SK-N-SH (cell line): ENCODE measurements at regions not wholly inside any gene's neighbourhood (a gene's known extent, or its start where the extent isn't known, plus 50 kb on each side); places are given as distances from the start of the nearest gene placed in this dataset.

ENCODE experiments used
- CTCF ChIA-PET: fragments of 300-600, 350-600 bp; formaldehyde crosslinking; extraction: SDS; loops from one replicate; lab custom pipeline; 2021; lab: Yijun Ruan, JAX
- POLR2A ChIA-PET: fragments of 350-600 bp; sonication (Branson Sonifier 250); formaldehyde crosslinking; extraction: SDS; loops from one replicate; lab custom pipeline; 2020; ENCODE audit warnings: antibody characterized with exemption, inconsistent platforms; lab: Yijun Ruan, JAX
- DNase-seq: peaks from one replicate; pipeline ENCODE4 v3.0.0; 2012
- H2AFZ ChIP-seq: fragments of 200-600 bp; sonication (generic); 2 replicates; pipeline ENCODE4 v1.8.1; 2016; ENCODE audit warnings: antibody characterized with exemption, mild to moderate bottlenecking, low read depth
- H3F3A ChIP-seq: fragments of 200-600 bp; sonication (generic); replicated peaks from 2 replicates; pipeline ENCODE3; 2016; ENCODE audit warnings: antibody characterized with exemption, mild to moderate bottlenecking; ENCODE audit not compliant: insufficient read depth
- H3K27ac ChIP-seq, 2 experiments: fragments of 200-500 bp in 1 of 2; fragments of 200-600 bp in 1 of 2; sonication (Bioruptor generic) in 1 of 2; sonication (generic), shearing (Covaris generic) in 1 of 2; 2 replicates each; pipeline versions ENCODE4 v1.5.1 to v1.6.1; 2014 to 2016; ENCODE audit warnings: low read depth in 2 of 2, inconsistent platforms in 1 of 2, low read length in 1 of 2, mild to moderate bottlenecking in 1 of 2, mixed read lengths in 1 of 2
- H3K27me3 ChIP-seq: fragments of 200-600 bp; sonication (generic), shearing (Covaris generic); 2 replicates; pipeline ENCODE4 v1.6.1; 2016; ENCODE audit warnings: mixed run types; ENCODE audit not compliant: insufficient read depth
- H3K36me3 ChIP-seq, 2 experiments: fragments of 200-500 bp in 1 of 2; fragments of 200-600 bp in 1 of 2; sonication (Bioruptor generic) in 1 of 2; sonication (generic) in 1 of 2; replicated peaks in 1 of 2; 2 replicates each; pipeline versions ENCODE3 to v1.5.1; 2014 to 2016; ENCODE audit warnings: low read length in 1 of 2, mild to moderate bottlenecking in 1 of 2; ENCODE audit not compliant: insufficient read depth in 2 of 2, control insufficient read depth in 1 of 2
- H3K4me1 ChIP-seq, 2 experiments: fragments of 200-500 bp in 1 of 2; fragments of 200-600 bp in 1 of 2; sonication (Bioruptor generic) in 1 of 2; sonication (generic), shearing (Covaris generic) in 1 of 2; 2 replicates each; pipeline versions ENCODE4 v1.5.1 to v1.6.1; 2014 to 2016; ENCODE audit warnings: low read depth in 1 of 2, low read length in 1 of 2, mixed run types in 1 of 2; ENCODE audit not compliant: insufficient read depth in 2 of 2, control insufficient read depth in 1 of 2
- H3K4me2 ChIP-seq: fragments of 200-600 bp; sonication (generic), shearing (Covaris generic); 2 replicates; pipeline ENCODE4 v1.6.1; 2017; ENCODE audit warnings: mixed run types
- H3K4me3 ChIP-seq, 2 experiments: fragments of 200-500 bp in 1 of 2; fragments of 200-600 bp in 1 of 2; sonication (Bioruptor generic) in 1 of 2; sonication (generic), shearing (Covaris generic) in 1 of 2; 2 replicates each; pipeline versions ENCODE4 v1.5.1 to v1.8.1; 2014 to 2016; ENCODE audit warnings: low read depth in 2 of 2, inconsistent platforms in 1 of 2, low read length in 1 of 2, mild to moderate bottlenecking in 1 of 2, mixed read lengths in 1 of 2, moderate library complexity in 1 of 2
- H3K79me2 ChIP-seq: fragments of 200-600 bp; sonication (generic); 2 replicates; pipeline ENCODE4 v1.8.1; 2017; ENCODE audit warnings: mild to moderate bottlenecking; ENCODE audit not compliant: insufficient read depth
- H3K9ac ChIP-seq: fragments of 200-600 bp; sonication (generic); 2 replicates; pipeline ENCODE4 v1.6.1; 2017; ENCODE audit warnings: mixed run types
- H3K9me2 ChIP-seq: fragments of 200-600 bp; sonication (generic); 2 replicates; pipeline ENCODE4 v1.6.1; 2017; ENCODE audit warnings: mixed run types
- H3K9me3 ChIP-seq: fragments of 200-600 bp; sonication (generic); 2 replicates; pipeline ENCODE4 v1.6.1; 2017; ENCODE audit warnings: mixed run types, mild to moderate bottlenecking, moderate library complexity
- H4K20me1 ChIP-seq: fragments of 200-600 bp; sonication (generic); 2 replicates; pipeline ENCODE4 v1.6.1; 2017; ENCODE audit warnings: mild to moderate bottlenecking, mixed run types; ENCODE audit not compliant: insufficient read depth
- CHD2 ChIP-seq: fragments of 150-350 bp; IDR thresholded peaks from 2 replicates; pipeline ENCODE4 v1.6.1; 2018; ENCODE audit warnings: low read length; ENCODE audit not compliant: partially characterized antibody
- ELF1 ChIP-seq: IDR thresholded peaks from 2 replicates; pipeline ENCODE4 v1.4.0; 2012
- EP300 ChIP-seq, 2 experiments: IDR thresholded peaks; 2 replicates each; pipeline versions ENCODE4 v1.4.0 to v1.6.1; 2012; ENCODE audit warnings: borderline replicate concordance in 1 of 2, low read depth in 1 of 2, low read length in 1 of 2
- FOXJ3 ChIP-seq: sonication (generic); formaldehyde crosslinking; IDR thresholded peaks from 2 replicates; pipeline ENCODE4 v1.5.1; 2020; ENCODE audit warnings: mild to moderate bottlenecking, missing genetic modification reagents
- FOXM1 ChIP-seq: IDR thresholded peaks from 2 replicates; pipeline ENCODE4 v1.4.0; 2012; ENCODE audit warnings: low read depth, mild to moderate bottlenecking
- GATA2 ChIP-seq: sonication (generic); formaldehyde crosslinking; IDR thresholded peaks from 2 replicates; pipeline ENCODE4 v1.5.0; 2020; ENCODE audit warnings: mild to moderate bottlenecking, missing genetic modification reagents
- JUND ChIP-seq: IDR thresholded peaks from 2 replicates; pipeline ENCODE4 v1.4.0; 2012
- MXI1 ChIP-seq: IDR thresholded peaks from 2 replicates; pipeline ENCODE4 v1.6.1; 2012; ENCODE audit warnings: mild to moderate bottlenecking, low read depth, low read length, improper control_type of control experiment
- NFIC ChIP-seq: IDR thresholded peaks from 2 replicates; pipeline ENCODE4 v1.4.0; 2012; ENCODE audit warnings: borderline replicate concordance
- NRF1 ChIP-seq: IDR thresholded peaks from 2 replicates; pipeline ENCODE4 v1.6.1; 2012; ENCODE audit warnings: low read depth, mild to moderate bottlenecking, low read length
- RAD21 ChIP-seq: IDR thresholded peaks from 2 replicates; pipeline ENCODE4 v1.6.1; 2012; ENCODE audit warnings: mild to moderate bottlenecking, low read length
- SIN3A ChIP-seq: IDR thresholded peaks from 2 replicates; pipeline ENCODE4 v1.6.1; 2012; ENCODE audit warnings: low read depth, mild to moderate bottlenecking, low read length, moderate library complexity, borderline replicate concordance
- SMC3 ChIP-seq: IDR thresholded peaks from 2 replicates; pipeline ENCODE4 v1.6.1; 2012; ENCODE audit warnings: low read depth, low read length, improper control_type of control experiment
- TAF1 ChIP-seq: IDR thresholded peaks from 2 replicates; pipeline ENCODE4 v1.6.1; 2012; ENCODE audit warnings: low read depth, mild to moderate bottlenecking, low read length, moderate library complexity, borderline replicate concordance
- YY1 ChIP-seq: IDR thresholded peaks from 2 replicates; pipeline ENCODE4 v1.4.0; 2012; ENCODE audit warnings: low read depth, mild to moderate bottlenecking
- WGBS: methylation state at CpG from one replicate; pipeline ENCODE4 v1.1.6; 2017; ENCODE audit warnings: low lambda C conversion rate; 5-methylcytosine and 5-hydroxymethylcytosine counted together
- TF ChIP-seq, protein P1 (sequence below): fragments of 200-600 bp; sonication (generic); IDR thresholded peaks from 2 replicates; pipeline ENCODE4 v1.6.1; 2017; ENCODE audit warnings: antibody characterized with exemption, mild to moderate bottlenecking, moderate library complexity
- TF ChIP-seq, protein P2 (sequence below): IDR thresholded peaks from 2 replicates; pipeline ENCODE4 v1.4.0; 2012; ENCODE audit warnings: low read depth, borderline replicate concordance
- TF ChIP-seq, protein P3 (sequence below): fragments of 150-350 bp; IDR thresholded peaks from 2 replicates; pipeline ENCODE4 v1.6.1; 2016; ENCODE audit warnings: mild to moderate bottlenecking, low read depth, low read length
- TF ChIP-seq, protein P4 (sequence below): IDR thresholded peaks from 2 replicates; pipeline ENCODE4; 2012

DNA sequence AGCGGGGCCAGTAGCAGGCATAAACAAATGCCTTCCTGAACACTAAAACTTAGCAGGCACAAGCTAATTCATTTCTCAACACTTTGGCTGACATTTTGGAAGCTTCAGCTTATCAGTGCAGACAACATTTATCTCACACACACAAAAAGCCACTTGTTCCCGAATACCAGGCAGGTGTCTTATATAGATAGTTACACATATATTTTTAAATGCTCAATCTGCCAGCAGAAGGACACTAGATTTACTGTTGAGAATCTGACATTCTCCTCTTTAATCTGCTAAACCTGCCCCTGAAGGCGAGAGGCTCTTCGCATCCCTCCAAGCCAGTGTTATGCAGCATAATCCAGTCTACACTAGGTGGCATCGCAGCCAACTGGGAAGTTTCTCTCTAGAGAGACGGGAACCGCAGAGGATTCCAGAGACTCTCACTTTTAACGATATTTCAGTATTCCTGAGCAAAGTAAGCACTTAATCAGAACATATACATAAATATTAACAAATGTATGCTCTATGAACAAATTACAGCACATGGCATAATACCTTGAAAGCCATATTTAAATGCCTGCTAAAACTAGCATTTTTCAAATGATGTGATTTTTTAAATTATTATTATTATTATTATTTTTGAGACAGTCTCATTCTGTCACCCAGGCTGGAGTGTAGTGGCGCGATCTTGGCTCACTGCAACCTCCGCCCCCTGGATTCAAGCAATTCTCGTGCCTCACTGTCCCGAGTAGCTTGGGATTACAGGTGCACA, 90.2 kb upstream of the SCG2 start:
- H3K4me2 ChIP-seq = no peak overlapping the region
- no peaks in the 10 kb centered on the region for H3K9me3 ChIP-seq
- peak; percentile 55 for DNase-seq
- 68% methylated on average over 13 of the region's 13 CpGs for WGBS
- 0 out of 2 replicates have a peak overlapping the region, but pooled peaks have one; percentile 5 for H3K9ac ChIP-seq
- TF ChIP-seq CHD2 (no peak), TAF1 (no peak), SMC3 (peak; percentile 78), RAD21 (peak; percentile 77)
- TF ChIP-seq, protein P1, sequence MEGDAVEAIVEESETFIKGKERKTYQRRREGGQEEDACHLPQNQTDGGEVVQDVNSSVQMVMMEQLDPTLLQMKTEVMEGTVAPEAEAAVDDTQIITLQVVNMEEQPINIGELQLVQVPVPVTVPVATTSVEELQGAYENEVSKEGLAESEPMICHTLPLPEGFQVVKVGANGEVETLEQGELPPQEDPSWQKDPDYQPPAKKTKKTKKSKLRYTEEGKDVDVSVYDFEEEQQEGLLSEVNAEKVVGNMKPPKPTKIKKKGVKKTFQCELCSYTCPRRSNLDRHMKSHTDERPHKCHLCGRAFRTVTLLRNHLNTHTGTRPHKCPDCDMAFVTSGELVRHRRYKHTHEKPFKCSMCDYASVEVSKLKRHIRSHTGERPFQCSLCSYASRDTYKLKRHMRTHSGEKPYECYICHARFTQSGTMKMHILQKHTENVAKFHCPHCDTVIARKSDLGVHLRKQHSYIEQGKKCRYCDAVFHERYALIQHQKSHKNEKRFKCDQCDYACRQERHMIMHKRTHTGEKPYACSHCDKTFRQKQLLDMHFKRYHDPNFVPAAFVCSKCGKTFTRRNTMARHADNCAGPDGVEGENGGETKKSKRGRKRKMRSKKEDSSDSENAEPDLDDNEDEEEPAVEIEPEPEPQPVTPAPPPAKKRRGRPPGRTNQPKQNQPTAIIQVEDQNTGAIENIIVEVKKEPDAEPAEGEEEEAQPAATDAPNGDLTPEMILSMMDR = peak; percentile 72
- TF ChIP-seq, protein P2, sequence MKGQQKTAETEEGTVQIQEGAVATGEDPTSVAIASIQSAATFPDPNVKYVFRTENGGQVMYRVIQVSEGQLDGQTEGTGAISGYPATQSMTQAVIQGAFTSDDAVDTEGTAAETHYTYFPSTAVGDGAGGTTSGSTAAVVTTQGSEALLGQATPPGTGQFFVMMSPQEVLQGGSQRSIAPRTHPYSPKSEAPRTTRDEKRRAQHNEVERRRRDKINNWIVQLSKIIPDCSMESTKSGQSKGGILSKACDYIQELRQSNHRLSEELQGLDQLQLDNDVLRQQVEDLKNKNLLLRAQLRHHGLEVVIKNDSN = no peak
- H3K4me3 ChIP-seq = no peak overlapping the region; a peak in 1 of 4 replicates
- H2AFZ ChIP-seq = no peak overlapping the region
- H3K9me2 ChIP-seq = no peaks in the 10 kb centered on the region
- H3K4me1 ChIP-seq = peaks cover 0 to 15% of the 10 kb centered on the region in 2 experiments
- no peaks in the 10 kb centered on the region for H3K36me3 ChIP-seq
- no peaks in the 10 kb centered on the region for H3K79me2 ChIP-seq
- ChIA-PET CTCF (interaction anchor here (0.6 to 1.9 kb wide), 10 partner anchors 9 to 721 kb away, joined by 3 to 19 read pairs (median 4); no protein-coding TSS in a partner anchor), POLR2A (no interaction called here)
- H3K27me3 ChIP-seq = no peaks in the 10 kb centered on the region
- H3F3A ChIP-seq = peaks cover 15% of the 10 kb centered on the region
- no peak overlapping the region for H3K27ac ChIP-seq
- no peaks in the 10 kb centered on the region for H4K20me1 ChIP-seq

DNA sequence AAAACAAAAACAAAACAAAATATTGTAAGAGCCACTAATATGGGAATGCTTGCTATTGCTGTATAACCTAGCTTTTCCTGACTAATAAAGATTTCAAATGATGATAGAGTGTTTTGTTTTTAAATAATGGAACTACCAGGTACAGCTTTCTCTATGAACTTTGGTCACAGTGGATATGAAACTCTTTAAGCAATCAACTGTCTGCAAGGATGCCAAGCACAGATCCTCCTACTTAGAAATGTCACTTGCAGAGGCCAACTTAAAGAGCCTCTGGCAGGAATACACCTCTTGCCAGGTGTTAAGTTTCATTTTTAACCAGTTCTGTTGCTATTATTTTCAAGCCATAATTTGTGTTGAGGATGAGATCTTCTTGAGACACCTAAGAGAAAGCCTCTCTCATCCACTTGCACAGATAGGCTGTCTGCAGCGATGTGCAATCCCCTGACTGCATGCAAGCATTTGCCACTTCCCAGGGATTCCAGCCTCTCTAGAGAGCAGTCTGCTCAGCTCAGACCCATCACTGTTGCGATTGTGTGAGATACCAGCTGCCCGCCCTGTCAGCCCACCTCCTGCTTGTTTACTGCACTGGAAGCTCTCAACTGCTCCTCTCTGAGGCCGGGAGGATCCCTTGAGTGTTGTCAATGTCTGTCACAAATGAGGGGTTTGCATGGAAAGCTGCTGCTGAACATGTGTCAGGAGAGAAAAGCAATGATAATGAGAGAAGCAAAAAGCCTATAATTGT, 86.1 kb upstream of the SCG2 start:
- 92% methylated on average over 4 of the region's 4 CpGs for WGBS
- no peak overlapping the region for H2AFZ ChIP-seq
- no peak overlapping the region for H3K4me2 ChIP-seq
- TF ChIP-seq SIN3A (no peak), RAD21 (no peak), NFIC (no peak), EP300 (IDR thresholded peaks at IDR 0.05; ENCODE audit: borderline replicate concordance in 1 of 2, low read depth in 1 of 2, low read length in 1 of 2) (no peak), FOXJ3 (no peak), GATA2 (no peak), JUND (no peak), ELF1 (no peak), FOXM1 (no peak), NRF1 (no peak), YY1 (no peak), SMC3 (no peak), MXI1 (no peak)
- TF ChIP-seq, protein P1 = no peak
- TF ChIP-seq, protein P3, sequence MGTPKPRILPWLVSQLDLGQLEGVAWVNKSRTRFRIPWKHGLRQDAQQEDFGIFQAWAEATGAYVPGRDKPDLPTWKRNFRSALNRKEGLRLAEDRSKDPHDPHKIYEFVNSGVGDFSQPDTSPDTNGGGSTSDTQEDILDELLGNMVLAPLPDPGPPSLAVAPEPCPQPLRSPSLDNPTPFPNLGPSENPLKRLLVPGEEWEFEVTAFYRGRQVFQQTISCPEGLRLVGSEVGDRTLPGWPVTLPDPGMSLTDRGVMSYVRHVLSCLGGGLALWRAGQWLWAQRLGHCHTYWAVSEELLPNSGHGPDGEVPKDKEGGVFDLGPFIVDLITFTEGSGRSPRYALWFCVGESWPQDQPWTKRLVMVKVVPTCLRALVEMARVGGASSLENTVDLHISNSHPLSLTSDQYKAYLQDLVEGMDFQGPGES = no peak
- TF ChIP-seq, protein P4, sequence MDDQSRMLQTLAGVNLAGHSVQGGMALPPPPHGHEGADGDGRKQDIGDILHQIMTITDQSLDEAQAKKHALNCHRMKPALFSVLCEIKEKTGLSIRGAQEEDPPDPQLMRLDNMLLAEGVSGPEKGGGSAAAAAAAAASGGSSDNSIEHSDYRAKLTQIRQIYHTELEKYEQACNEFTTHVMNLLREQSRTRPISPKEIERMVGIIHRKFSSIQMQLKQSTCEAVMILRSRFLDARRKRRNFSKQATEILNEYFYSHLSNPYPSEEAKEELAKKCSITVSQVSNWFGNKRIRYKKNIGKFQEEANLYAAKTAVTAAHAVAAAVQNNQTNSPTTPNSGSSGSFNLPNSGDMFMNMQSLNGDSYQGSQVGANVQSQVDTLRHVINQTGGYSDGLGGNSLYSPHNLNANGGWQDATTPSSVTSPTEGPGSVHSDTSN = no peak

More for the DNA sequence above, 86.1 kb upstream of the SCG2 start:
- no peaks in the 10 kb centered on the region for H3K79me2 ChIP-seq
- H3K9me2 ChIP-seq = no peaks in the 10 kb centered on the region
- H3K27me3 ChIP-seq = no peaks in the 10 kb centered on the region
- CTCF ChIA-PET = interaction anchor here (0.9 to 2.7 kb wide), 3 partner anchors 9 to 716 kb away, joined by 3 to 8 read pairs (median 7); no protein-coding TSS in a partner anchor
- no peak overlapping the region for H3K4me3 ChIP-seq
- no peaks in the 10 kb centered on the region for H3F3A ChIP-seq
- no peaks in the 10 kb centered on the region; a peak in 2 of 4 replicates for H3K4me1 ChIP-seq
- H3K9ac ChIP-seq = no peak overlapping the region
- H3K36me3 ChIP-seq = no peaks in the 10 kb centered on the region
- POLR2A ChIA-PET = no interaction called here
- no peaks in the 10 kb centered on the region for H4K20me1 ChIP-seq
- no peak overlapping the region for H3K27ac ChIP-seq
- H3K9me3 ChIP-seq = no peaks in the 10 kb centered on the region
- DNase-seq = no peak
